Spleen (tissue), 11 donors: ENCODE measurements at regions not wholly inside any gene's neighbourhood (a gene's known extent, or its start where the extent isn't known, plus 50 kb on each side); places are given as distances from the start of the nearest gene placed in this dataset.

Experiments
- DNase-seq: peaks from one replicate; pipeline ENCODE4 v3.0.0-alpha.2; 2020
- H3K27ac ChIP-seq, 8 donors: fragments of 200-600 bp; sonication (generic) in 7 of 8; 1 replicate in 4 of 8; 2 replicates in 4 of 8; pipeline versions ENCODE4 v1.5.0 to v1.8.0; 2016 to 2021; ENCODE audit warnings: inconsistent platforms in 4 of 8, mild to moderate bottlenecking in 4 of 8, moderate library complexity in 1 of 8
- H3K27me3 ChIP-seq, 7 donors: fragments of 200-600 bp; sonication (generic) in 6 of 7; replicated peaks in 1 of 7; 1 replicate in 4 of 7; 2 replicates in 3 of 7; pipeline versions ENCODE4 v1.5.0 to v1.8.0; 2016 to 2021; ENCODE audit warnings: inconsistent platforms in 3 of 7, mild to moderate bottlenecking in 1 of 7
- H3K36me3 ChIP-seq, 6 donors: fragments of 200-600 bp; sonication (generic) in 5 of 6; 1 replicate in 4 of 6; 2 replicates in 2 of 6; pipeline versions ENCODE4 v1.5.0 to v1.8.0; 2016 to 2021; ENCODE audit warnings: inconsistent platforms in 2 of 6
- H3K4me1 ChIP-seq, 6 donors: fragments of 200-600 bp; sonication (generic) in 5 of 6; 1 replicate in 3 of 6; 2 replicates in 3 of 6; pipeline versions ENCODE4 v1.5.0 to v1.8.0; 2016 to 2021; ENCODE audit warnings: inconsistent platforms in 3 of 6
- H3K4me3 ChIP-seq, 8 donors: fragments of 200-600 bp; sonication (generic) in 7 of 8; 1 replicate in 4 of 8; 2 replicates in 4 of 8; pipeline versions ENCODE4 v1.5.0 to v1.8.0; 2016 to 2021; ENCODE audit warnings: inconsistent platforms in 4 of 8, mild to moderate bottlenecking in 4 of 8, moderate library complexity in 2 of 8
- H3K9me3 ChIP-seq, 8 donors: fragments of 200-600 bp; sonication (generic) in 7 of 8; 1 replicate in 4 of 8; 2 replicates in 4 of 8; pipeline versions ENCODE4 v1.5.0 to v1.8.0; 2016 to 2021; ENCODE audit warnings: inconsistent platforms in 4 of 8
- CTCF ChIP-seq, 11 experiments: fragments of 200-600 bp in 7 of 11; fragments of 450-650 bp in 4 of 11; sonication (generic) in 4 of 11; IDR thresholded peaks in 8 of 11; conservative IDR thresholded peaks in 3 of 11; 1 replicate in 7 of 11; 2 replicates in 4 of 11; pipeline versions ENCODE4 v1.4.0 to v1.8.0; 2016 to 2021; ENCODE audit warnings: antibody characterized with exemption in 11 of 11, inconsistent platforms in 4 of 11, mild to moderate bottlenecking in 1 of 11
- POLR2A ChIP-seq, 3 donors: fragments of 450-650 bp; IDR thresholded peaks; one replicate each; pipeline ENCODE4 v1.5.1; 2017; ENCODE audit warnings: antibody characterized with exemption in 3 of 3, mild to moderate bottlenecking in 1 of 3
- POLR2AphosphoS5 ChIP-seq, 3 donors: sonication (generic); formaldehyde crosslinking; IDR thresholded peaks; one replicate each; pipeline ENCODE4 v1.5.1; 2017; ENCODE audit warnings: antibody characterized with exemption in 3 of 3
- WGBS, 5 donors: extraction: QIAGEN DNeasy Blood & Tissue Kit in 3 of 5; methylation state at CpG; one replicate each; pipeline versions ENCODE4 v1.1.5 to v1.1.7; 2013 to 2018; 5-methylcytosine and 5-hydroxymethylcytosine counted together
- intact Hi-C: fragments of 100-400 bp; cut with DNase I; formaldehyde crosslinking; loops from one replicate; pipeline ENCODE4 v1.15.0; 2023; ENCODE audit warnings: low total_unique reads
- donor health status: healthy with polysubstance abuse.
- donor health status: DM: no; HTN: no; CAD: no; lungs with moderate emphysema.
- donor health status: DM: no; HTN: no; CAD: no.
- donor health status: Bipolar disorder and iron deficiency.
- donor health status: healthy.
- donor health status: DM: no; HTN: no; CAD: no.
- donor health status: DM: yes; HTN: yes; CAD: no.

- TF ChIP-seq CTCF (IDR thresholded peaks at IDR 0.05 in 8 of 11, conservative IDR thresholded peaks at IDR 0.05 in 3 of 11), result no peak
- peak in 2 of 3 donors; percentile 23 to 32 for TF ChIP-seq POLR2AphosphoS5 (IDR thresholded peaks at IDR 0.05)
- no peak for TF ChIP-seq POLR2A (IDR thresholded peaks at IDR 0.05)
Measured at GRCh38 chr13:24016046-24016445, 118.7 kb upstream of the C1QTNF9B start.

GRCh38 chr13:24022568-24022967 lies 125.3 kb upstream of the C1QTNF9B start:
- Histone ChIP-seq H3K27ac (peak overlapping the region in 3 of 8 donors; percentile 29 to 51 (median 51)), H3K9me3 (peaks cover 0 to 5% (median 0%) of the 10 kb centered on the region in 8 donors), H3K4me3 (no peak overlapping the region), H3K36me3 (no peaks in the 10 kb centered on the region), H3K27me3 (no peaks in the 10 kb centered on the region), H3K4me1 (peaks cover 0 to 14% (median 7%) of the 10 kb centered on the region in 6 donors)
- DNase-seq, result no peak
- TF ChIP-seq CTCF (IDR thresholded peaks at IDR 0.05 in 8 of 11, conservative IDR thresholded peaks at IDR 0.05 in 3 of 11), result no peak
- intact Hi-C loops, result no loop called here

More at GRCh38 chr13:24016046-24016445, 118.7 kb upstream of the C1QTNF9B start:
- H3K9me3 ChIP-seq, result no peaks in the 10 kb centered on the region
- no peak overlapping the region for H3K4me3 ChIP-seq
- intact Hi-C loops, result no loop called here
- no peaks in the 10 kb centered on the region for H3K36me3 ChIP-seq
- 59 to 77% (median 71%) methylated on average over 8 of the region's 8 CpGs for WGBS, 5 donors
- H3K27me3 ChIP-seq, result no peaks in the 10 kb centered on the region
- peaks cover 0 to 16% (median 5%) of the 10 kb centered on the region in 6 donors for H3K4me1 ChIP-seq
- no peak for DNase-seq
- H3K27ac ChIP-seq, result peak overlapping the region in 6 of 8 donors; percentile 16 to 63 (median 46)

- Histone ChIP-seq H3K27me3 (no peaks in the 10 kb centered on the region), H3K4me3 (no peak overlapping the region), H3K4me1 (peaks cover 0 to 14% (median 7%) of the 10 kb centered on the region in 6 donors), H3K9me3 (peaks cover 0 to 5% (median 0%) of the 10 kb centered on the region in 8 donors), H3K36me3 (no peaks in the 10 kb centered on the region), H3K27ac (peak overlapping the region in 3 of 8 donors; percentile 29 to 51 (median 51))
- TF ChIP-seq POLR2A (IDR thresholded peaks at IDR 0.05) (no peak), CTCF (IDR thresholded peaks at IDR 0.05 in 8 of 11, conservative IDR thresholded peaks at IDR 0.05 in 3 of 11) (no peak), POLR2AphosphoS5 (IDR thresholded peaks at IDR 0.05) (no peak)
- WGBS, 5 donors, result 88 to 93% (median 91%) methylated on average over 1 of the region's 1 CpG
- intact Hi-C loops, result no loop called here
- no peak for DNase-seq
Measured at GRCh38 chr13:24023073-24023472, 125.8 kb upstream of the C1QTNF9B start.

GRCh38 chr13:24027494-24027893 lies 130.2 kb upstream of the C1QTNF9B start:
- TF ChIP-seq POLR2AphosphoS5 (IDR thresholded peaks at IDR 0.05), result no peak
- Histone ChIP-seq H3K4me1 (no peaks in the 10 kb centered on the region), H3K27me3 (peaks cover 0 to 4% (median 0%) of the 10 kb centered on the region in 7 donors), H3K27ac (no peak overlapping the region), H3K36me3 (no peaks in the 10 kb centered on the region), H3K9me3 (peaks cover 0 to 5% (median 0%) of the 10 kb centered on the region in 8 donors), H3K4me3 (no peak overlapping the region)
- intact Hi-C loops, result no loop called here
- WGBS, 5 donors, result 43 to 69% (median 61%) methylated on average over 4 of the region's 4 CpGs
- DNase-seq, result no peak

DNA sequence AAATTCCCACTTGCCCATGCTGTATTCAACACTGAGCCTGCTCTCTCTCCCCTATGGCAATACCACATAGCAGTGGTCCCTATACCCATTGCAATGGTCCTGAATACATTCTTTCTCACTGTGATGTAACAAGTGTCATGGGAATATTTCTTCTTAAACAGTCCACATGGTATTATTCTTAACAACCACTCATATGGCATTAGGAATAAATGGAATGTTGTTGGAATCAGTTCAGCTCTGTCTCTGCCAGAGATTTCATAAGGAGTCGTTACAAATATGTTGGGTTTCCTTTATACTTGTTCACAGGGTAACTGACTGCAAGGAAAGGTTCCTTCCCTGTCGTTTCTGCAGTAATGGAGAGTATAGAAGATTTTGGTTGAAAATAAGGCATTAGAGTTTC lies 128.3 kb upstream of the SPATA13 start:
- TF ChIP-seq CTCF (IDR thresholded peaks at IDR 0.05 in 8 of 11, conservative IDR thresholded peaks at IDR 0.05 in 3 of 11), result no peak
- TF ChIP-seq POLR2AphosphoS5 (IDR thresholded peaks at IDR 0.05), result no peak
- TF ChIP-seq POLR2A (IDR thresholded peaks at IDR 0.05), result no peak
- Histone ChIP-seq H3K27me3 (peaks cover 0 to 4% (median 0%) of the 10 kb centered on the region in 7 donors), H3K27ac (peak overlapping the region in 6 of 8 donors; percentile 15 to 63 (median 28)), H3K4me1 (peaks cover 0 to 11% (median 0%) of the 10 kb centered on the region in 6 donors), H3K4me3 (no peak overlapping the region), H3K36me3 (no peaks in the 10 kb centered on the region), H3K9me3 (no peaks in the 10 kb centered on the region)
- intact Hi-C loops, result no loop called here
- no peak for DNase-seq
- WGBS, 5 donors, result 53 to 69% (median 58%) methylated on average over 2 of the region's 2 CpGs
